SK-N-SH (cell line): ENCODE measurements at regions not wholly inside any gene's neighbourhood (a gene's known extent, or its start where the extent isn't known, plus 50 kb on each side); places are given as distances from the start of the nearest gene placed in this dataset.

ENCODE experiments used
- CTCF ChIA-PET: fragments of 300-600, 350-600 bp; formaldehyde crosslinking; extraction: SDS; loops from one replicate; lab custom pipeline; 2021; lab: Yijun Ruan, JAX
- POLR2A ChIA-PET: fragments of 350-600 bp; sonication (Branson Sonifier 250); formaldehyde crosslinking; extraction: SDS; loops from one replicate; lab custom pipeline; 2020; ENCODE audit warnings: antibody characterized with exemption, inconsistent platforms; lab: Yijun Ruan, JAX
- DNase-seq: peaks from one replicate; pipeline ENCODE4 v3.0.0; 2012
- H2AFZ ChIP-seq: fragments of 200-600 bp; sonication (generic); 2 replicates; pipeline ENCODE4 v1.8.1; 2016; ENCODE audit warnings: antibody characterized with exemption, mild to moderate bottlenecking, low read depth
- H3F3A ChIP-seq: fragments of 200-600 bp; sonication (generic); replicated peaks from 2 replicates; pipeline ENCODE3; 2016; ENCODE audit warnings: antibody characterized with exemption, mild to moderate bottlenecking; ENCODE audit not compliant: insufficient read depth
- H3K27ac ChIP-seq, 2 experiments: fragments of 200-500 bp in 1 of 2; fragments of 200-600 bp in 1 of 2; sonication (Bioruptor generic) in 1 of 2; sonication (generic), shearing (Covaris generic) in 1 of 2; 2 replicates each; pipeline versions ENCODE4 v1.5.1 to v1.6.1; 2014 to 2016; ENCODE audit warnings: low read depth in 2 of 2, inconsistent platforms in 1 of 2, low read length in 1 of 2, mild to moderate bottlenecking in 1 of 2, mixed read lengths in 1 of 2
- H3K27me3 ChIP-seq: fragments of 200-600 bp; sonication (generic), shearing (Covaris generic); 2 replicates; pipeline ENCODE4 v1.6.1; 2016; ENCODE audit warnings: mixed run types; ENCODE audit not compliant: insufficient read depth
- H3K36me3 ChIP-seq, 2 experiments: fragments of 200-500 bp in 1 of 2; fragments of 200-600 bp in 1 of 2; sonication (Bioruptor generic) in 1 of 2; sonication (generic) in 1 of 2; replicated peaks in 1 of 2; 2 replicates each; pipeline versions ENCODE3 to v1.5.1; 2014 to 2016; ENCODE audit warnings: low read length in 1 of 2, mild to moderate bottlenecking in 1 of 2; ENCODE audit not compliant: insufficient read depth in 2 of 2, control insufficient read depth in 1 of 2
- H3K4me1 ChIP-seq, 2 experiments: fragments of 200-500 bp in 1 of 2; fragments of 200-600 bp in 1 of 2; sonication (Bioruptor generic) in 1 of 2; sonication (generic), shearing (Covaris generic) in 1 of 2; 2 replicates each; pipeline versions ENCODE4 v1.5.1 to v1.6.1; 2014 to 2016; ENCODE audit warnings: low read depth in 1 of 2, low read length in 1 of 2, mixed run types in 1 of 2; ENCODE audit not compliant: insufficient read depth in 2 of 2, control insufficient read depth in 1 of 2
- H3K4me2 ChIP-seq: fragments of 200-600 bp; sonication (generic), shearing (Covaris generic); 2 replicates; pipeline ENCODE4 v1.6.1; 2017; ENCODE audit warnings: mixed run types
- H3K4me3 ChIP-seq, 2 experiments: fragments of 200-500 bp in 1 of 2; fragments of 200-600 bp in 1 of 2; sonication (Bioruptor generic) in 1 of 2; sonication (generic), shearing (Covaris generic) in 1 of 2; 2 replicates each; pipeline versions ENCODE4 v1.5.1 to v1.8.1; 2014 to 2016; ENCODE audit warnings: low read depth in 2 of 2, inconsistent platforms in 1 of 2, low read length in 1 of 2, mild to moderate bottlenecking in 1 of 2, mixed read lengths in 1 of 2, moderate library complexity in 1 of 2
- H3K79me2 ChIP-seq: fragments of 200-600 bp; sonication (generic); 2 replicates; pipeline ENCODE4 v1.8.1; 2017; ENCODE audit warnings: mild to moderate bottlenecking; ENCODE audit not compliant: insufficient read depth
- H3K9ac ChIP-seq: fragments of 200-600 bp; sonication (generic); 2 replicates; pipeline ENCODE4 v1.6.1; 2017; ENCODE audit warnings: mixed run types
- H3K9me2 ChIP-seq: fragments of 200-600 bp; sonication (generic); 2 replicates; pipeline ENCODE4 v1.6.1; 2017; ENCODE audit warnings: mixed run types
- H3K9me3 ChIP-seq: fragments of 200-600 bp; sonication (generic); 2 replicates; pipeline ENCODE4 v1.6.1; 2017; ENCODE audit warnings: mixed run types, mild to moderate bottlenecking, moderate library complexity
- H4K20me1 ChIP-seq: fragments of 200-600 bp; sonication (generic); 2 replicates; pipeline ENCODE4 v1.6.1; 2017; ENCODE audit warnings: mild to moderate bottlenecking, mixed run types; ENCODE audit not compliant: insufficient read depth
- ELF1 ChIP-seq: IDR thresholded peaks from 2 replicates; pipeline ENCODE4 v1.4.0; 2012
- FOSL2 ChIP-seq: IDR thresholded peaks from 2 replicates; pipeline ENCODE4 v1.4.0; 2012; ENCODE audit warnings: low read depth, mild to moderate bottlenecking, moderate library complexity, borderline replicate concordance
- FOXJ3 ChIP-seq: sonication (generic); formaldehyde crosslinking; IDR thresholded peaks from 2 replicates; pipeline ENCODE4 v1.5.1; 2020; ENCODE audit warnings: mild to moderate bottlenecking, missing genetic modification reagents
- FOXM1 ChIP-seq: IDR thresholded peaks from 2 replicates; pipeline ENCODE4 v1.4.0; 2012; ENCODE audit warnings: low read depth, mild to moderate bottlenecking
- GABPA ChIP-seq: IDR thresholded peaks from 2 replicates; pipeline ENCODE4 v1.4.0; 2012; ENCODE audit warnings: low read depth, mild to moderate bottlenecking
- GATA2 ChIP-seq: sonication (generic); formaldehyde crosslinking; IDR thresholded peaks from 2 replicates; pipeline ENCODE4 v1.5.0; 2020; ENCODE audit warnings: mild to moderate bottlenecking, missing genetic modification reagents
- MEF2A ChIP-seq: IDR thresholded peaks from 2 replicates; pipeline ENCODE4 v1.4.0; 2012; ENCODE audit warnings: low read depth, borderline replicate concordance
- MXI1 ChIP-seq: IDR thresholded peaks from 2 replicates; pipeline ENCODE4 v1.6.1; 2012; ENCODE audit warnings: mild to moderate bottlenecking, low read depth, low read length, improper control_type of control experiment
- RAD21 ChIP-seq: IDR thresholded peaks from 2 replicates; pipeline ENCODE4 v1.6.1; 2012; ENCODE audit warnings: mild to moderate bottlenecking, low read length
- RCOR1 ChIP-seq: fragments of 150-350 bp; IDR thresholded peaks from 2 replicates; pipeline ENCODE4 v1.6.1; 2017; ENCODE audit warnings: antibody characterized with exemption, low read length
- RXRA ChIP-seq: IDR thresholded peaks from 2 replicates; pipeline ENCODE4 v1.4.0; 2012; ENCODE audit warnings: low read depth, mild to moderate bottlenecking, borderline replicate concordance
- SIN3A ChIP-seq: IDR thresholded peaks from 2 replicates; pipeline ENCODE4 v1.6.1; 2012; ENCODE audit warnings: low read depth, mild to moderate bottlenecking, low read length, moderate library complexity, borderline replicate concordance
- TAF1 ChIP-seq: IDR thresholded peaks from 2 replicates; pipeline ENCODE4 v1.6.1; 2012; ENCODE audit warnings: low read depth, mild to moderate bottlenecking, low read length, moderate library complexity, borderline replicate concordance
- WGBS: methylation state at CpG from one replicate; pipeline ENCODE4 v1.1.6; 2017; ENCODE audit warnings: low lambda C conversion rate; 5-methylcytosine and 5-hydroxymethylcytosine counted together
- TF ChIP-seq, protein P1 (sequence below): IDR thresholded peaks from 2 replicates; pipeline ENCODE4 v1.4.0; 2012; ENCODE audit warnings: low read depth, borderline replicate concordance
- TF ChIP-seq, protein P2 (sequence below): fragments of 150-350 bp; IDR thresholded peaks from 2 replicates; pipeline ENCODE4 v1.6.1; 2017; ENCODE audit warnings: antibody characterized with exemption, low read length, low read depth, borderline replicate concordance
- TF ChIP-seq, protein P3 (sequence below): IDR thresholded peaks from 2 replicates; pipeline ENCODE4 v1.6.1; 2012; ENCODE audit warnings: mild to moderate bottlenecking, low read depth, low read length, moderate library complexity
- TF ChIP-seq, protein P4 (sequence below): IDR thresholded peaks from 2 replicates; pipeline ENCODE4; 2012
- TF ChIP-seq, protein P5 (sequence below): IDR thresholded peaks from 2 replicates; pipeline ENCODE4 v1.4.0; 2012; ENCODE audit warnings: low read depth, borderline replicate concordance

DNA sequence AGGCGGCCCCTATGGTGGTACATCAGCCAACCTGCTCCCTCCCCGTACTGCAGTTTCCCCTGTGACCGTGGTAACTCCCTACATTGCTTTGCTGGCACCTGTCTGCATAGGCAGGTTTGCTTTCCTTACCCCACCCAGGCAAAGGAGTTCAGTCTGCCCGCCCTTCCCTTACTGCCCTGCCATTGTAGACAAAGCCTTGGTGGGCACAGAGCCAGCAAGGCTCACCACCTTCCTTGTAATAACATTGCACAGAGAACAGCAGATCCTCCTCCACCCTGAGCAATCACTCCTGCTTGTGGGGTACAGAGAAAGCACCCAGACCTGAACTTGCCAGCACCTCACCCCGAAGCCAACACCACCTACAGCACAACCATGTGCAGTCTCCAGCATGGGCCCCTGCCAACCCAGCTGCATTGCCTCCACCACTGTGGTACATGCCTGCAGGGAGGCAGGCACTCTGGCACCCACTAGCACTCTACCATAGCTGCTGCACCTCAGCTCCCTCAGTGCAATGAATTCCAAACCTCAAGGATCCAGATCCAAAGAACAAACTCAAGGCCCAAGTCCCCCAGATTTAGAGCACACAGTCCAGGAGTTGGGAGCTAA lies 192.7 kb upstream of the KCNMB2 start:
- Histone ChIP-seq H3K9ac (no peak overlapping the region), H3K9me2 (no peaks in the 10 kb centered on the region), H3K36me3 (no peaks in the 10 kb centered on the region), H3K4me3 (no peak overlapping the region), H3K79me2 (no peaks in the 10 kb centered on the region), H3K9me3 (no peaks in the 10 kb centered on the region), H3K4me1 (peaks cover 0 to 9% of the 10 kb centered on the region in 2 experiments; a peak in 1 of 4 replicates), H3K27me3 (no peaks in the 10 kb centered on the region), H4K20me1 (no peaks in the 10 kb centered on the region), H3K27ac (no peak overlapping the region), H2AFZ (no peak overlapping the region), H3K4me2 (no peak overlapping the region), H3F3A (no peaks in the 10 kb centered on the region)
- TF ChIP-seq SIN3A (no peak), FOXJ3 (CRISPR knock-in tag) (no peak), GATA2 (CRISPR knock-in tag) (no peak), FOXM1 (no peak), FOSL2 (no peak), RAD21 (no peak), MEF2A (no peak), RXRA (no peak), GABPA (no peak), RCOR1 (no peak), ELF1 (no peak), TAF1 (no peak), MXI1 (no peak)
- TF ChIP-seq, protein P1, sequence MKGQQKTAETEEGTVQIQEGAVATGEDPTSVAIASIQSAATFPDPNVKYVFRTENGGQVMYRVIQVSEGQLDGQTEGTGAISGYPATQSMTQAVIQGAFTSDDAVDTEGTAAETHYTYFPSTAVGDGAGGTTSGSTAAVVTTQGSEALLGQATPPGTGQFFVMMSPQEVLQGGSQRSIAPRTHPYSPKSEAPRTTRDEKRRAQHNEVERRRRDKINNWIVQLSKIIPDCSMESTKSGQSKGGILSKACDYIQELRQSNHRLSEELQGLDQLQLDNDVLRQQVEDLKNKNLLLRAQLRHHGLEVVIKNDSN = no peak
- TF ChIP-seq, protein P2, sequence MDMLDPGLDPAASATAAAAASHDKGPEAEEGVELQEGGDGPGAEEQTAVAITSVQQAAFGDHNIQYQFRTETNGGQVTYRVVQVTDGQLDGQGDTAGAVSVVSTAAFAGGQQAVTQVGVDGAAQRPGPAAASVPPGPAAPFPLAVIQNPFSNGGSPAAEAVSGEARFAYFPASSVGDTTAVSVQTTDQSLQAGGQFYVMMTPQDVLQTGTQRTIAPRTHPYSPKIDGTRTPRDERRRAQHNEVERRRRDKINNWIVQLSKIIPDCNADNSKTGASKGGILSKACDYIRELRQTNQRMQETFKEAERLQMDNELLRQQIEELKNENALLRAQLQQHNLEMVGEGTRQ = no peak
- TF ChIP-seq, protein P3, sequence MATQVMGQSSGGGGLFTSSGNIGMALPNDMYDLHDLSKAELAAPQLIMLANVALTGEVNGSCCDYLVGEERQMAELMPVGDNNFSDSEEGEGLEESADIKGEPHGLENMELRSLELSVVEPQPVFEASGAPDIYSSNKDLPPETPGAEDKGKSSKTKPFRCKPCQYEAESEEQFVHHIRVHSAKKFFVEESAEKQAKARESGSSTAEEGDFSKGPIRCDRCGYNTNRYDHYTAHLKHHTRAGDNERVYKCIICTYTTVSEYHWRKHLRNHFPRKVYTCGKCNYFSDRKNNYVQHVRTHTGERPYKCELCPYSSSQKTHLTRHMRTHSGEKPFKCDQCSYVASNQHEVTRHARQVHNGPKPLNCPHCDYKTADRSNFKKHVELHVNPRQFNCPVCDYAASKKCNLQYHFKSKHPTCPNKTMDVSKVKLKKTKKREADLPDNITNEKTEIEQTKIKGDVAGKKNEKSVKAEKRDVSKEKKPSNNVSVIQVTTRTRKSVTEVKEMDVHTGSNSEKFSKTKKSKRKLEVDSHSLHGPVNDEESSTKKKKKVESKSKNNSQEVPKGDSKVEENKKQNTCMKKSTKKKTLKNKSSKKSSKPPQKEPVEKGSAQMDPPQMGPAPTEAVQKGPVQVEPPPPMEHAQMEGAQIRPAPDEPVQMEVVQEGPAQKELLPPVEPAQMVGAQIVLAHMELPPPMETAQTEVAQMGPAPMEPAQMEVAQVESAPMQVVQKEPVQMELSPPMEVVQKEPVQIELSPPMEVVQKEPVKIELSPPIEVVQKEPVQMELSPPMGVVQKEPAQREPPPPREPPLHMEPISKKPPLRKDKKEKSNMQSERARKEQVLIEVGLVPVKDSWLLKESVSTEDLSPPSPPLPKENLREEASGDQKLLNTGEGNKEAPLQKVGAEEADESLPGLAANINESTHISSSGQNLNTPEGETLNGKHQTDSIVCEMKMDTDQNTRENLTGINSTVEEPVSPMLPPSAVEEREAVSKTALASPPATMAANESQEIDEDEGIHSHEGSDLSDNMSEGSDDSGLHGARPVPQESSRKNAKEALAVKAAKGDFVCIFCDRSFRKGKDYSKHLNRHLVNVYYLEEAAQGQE = no peak
- TF ChIP-seq, protein P4, sequence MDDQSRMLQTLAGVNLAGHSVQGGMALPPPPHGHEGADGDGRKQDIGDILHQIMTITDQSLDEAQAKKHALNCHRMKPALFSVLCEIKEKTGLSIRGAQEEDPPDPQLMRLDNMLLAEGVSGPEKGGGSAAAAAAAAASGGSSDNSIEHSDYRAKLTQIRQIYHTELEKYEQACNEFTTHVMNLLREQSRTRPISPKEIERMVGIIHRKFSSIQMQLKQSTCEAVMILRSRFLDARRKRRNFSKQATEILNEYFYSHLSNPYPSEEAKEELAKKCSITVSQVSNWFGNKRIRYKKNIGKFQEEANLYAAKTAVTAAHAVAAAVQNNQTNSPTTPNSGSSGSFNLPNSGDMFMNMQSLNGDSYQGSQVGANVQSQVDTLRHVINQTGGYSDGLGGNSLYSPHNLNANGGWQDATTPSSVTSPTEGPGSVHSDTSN = no peak
- TF ChIP-seq, protein P5, sequence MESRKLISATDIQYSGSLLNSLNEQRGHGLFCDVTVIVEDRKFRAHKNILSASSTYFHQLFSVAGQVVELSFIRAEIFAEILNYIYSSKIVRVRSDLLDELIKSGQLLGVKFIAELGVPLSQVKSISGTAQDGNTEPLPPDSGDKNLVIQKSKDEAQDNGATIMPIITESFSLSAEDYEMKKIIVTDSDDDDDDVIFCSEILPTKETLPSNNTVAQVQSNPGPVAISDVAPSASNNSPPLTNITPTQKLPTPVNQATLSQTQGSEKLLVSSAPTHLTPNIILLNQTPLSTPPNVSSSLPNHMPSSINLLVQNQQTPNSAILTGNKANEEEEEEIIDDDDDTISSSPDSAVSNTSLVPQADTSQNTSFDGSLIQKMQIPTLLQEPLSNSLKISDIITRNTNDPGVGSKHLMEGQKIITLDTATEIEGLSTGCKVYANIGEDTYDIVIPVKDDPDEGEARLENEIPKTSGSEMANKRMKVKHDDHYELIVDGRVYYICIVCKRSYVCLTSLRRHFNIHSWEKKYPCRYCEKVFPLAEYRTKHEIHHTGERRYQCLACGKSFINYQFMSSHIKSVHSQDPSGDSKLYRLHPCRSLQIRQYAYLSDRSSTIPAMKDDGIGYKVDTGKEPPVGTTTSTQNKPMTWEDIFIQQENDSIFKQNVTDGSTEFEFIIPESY = no peak
- DNase-seq = no peak
- WGBS = 100% methylated on average over 4 of the region's 5 CpGs
- CTCF ChIA-PET = interaction anchor here (1.1 kb wide), 1 partner anchor 41 kb away, joined by 3 read pairs; no protein-coding TSS in a partner anchor
- POLR2A ChIA-PET = no interaction called here
